ENCODE measurements at regions not wholly inside any gene's neighbourhood (a gene's known extent, or its start where the extent isn't known, plus 50 kb on each side); places are given as distances from the start of the nearest gene placed in this dataset.

GRCh38 chr5:178058321-178059012 lies 54.9 kb upstream of the N4BP3 start:
- intact Hi-C loops (cut with micrococcal nuclease; ENCODE audit: unreplicated experiment): no loop called here
- in situ Hi-C loops (cut with MboI): no loop called here
- no peak for ATAC-seq

More at GRCh38 chr5:178058321-178059012, 54.9 kb upstream of the N4BP3 start:
- no TSS peak for BruUV-seq (replicated peaks)
- POLR2A ChIA-PET: no interaction called here
- TF ChIP-seq ZBTB4 (CRISPR knock-in tag; IDR thresholded peaks at IDR 0.05): no peak
- no peak for TF ChIP-seq MEF2B (IDR thresholded peaks at IDR 0.05; ENCODE audit: partially characterized antibody, poor library complexity, severe bottlenecking)
- Histone ChIP-seq H3K9ac (ENCODE audit: control insufficient read depth, insufficient read depth, low read length) (no peak overlapping the region), H3K36me3 (ENCODE audit: control insufficient read depth in 2 of 2, insufficient read depth in 2 of 2, low read length in 1 of 2) (no peaks in the 10 kb centered on the region), H3K27ac (ENCODE audit: control insufficient read depth, insufficient read depth) (no peak overlapping the region), H3K79me2 (ENCODE audit: control insufficient read depth, insufficient read depth, low read length) (no peaks in the 10 kb centered on the region), H3K27me3 (replicated peaks in 1 of 2; ENCODE audit: control insufficient read depth in 2 of 2, insufficient read depth in 2 of 2, low read length in 1 of 2) (no peaks in the 10 kb centered on the region; a peak in 1 of 4 replicates), H2AFZ (ENCODE audit: control insufficient read depth, low read depth, low read length) (no peak overlapping the region), H3K4me2 (ENCODE audit: control insufficient read depth, insufficient read depth) (no peak overlapping the region), H4K20me1 (ENCODE audit: control insufficient read depth, insufficient read depth) (no peaks in the 10 kb centered on the region), H3K9me3 (replicated peaks; ENCODE audit: control insufficient read depth, insufficient read depth, low read length) (no peaks in the 10 kb centered on the region), H3K4me1 (ENCODE audit: control insufficient read depth, insufficient read depth, low read length) (no peaks in the 10 kb centered on the region), H3K4me3 (no peak overlapping the region)
- DNase-seq (ENCODE audit: low read depth, low spot score) (no peak), FAIRE-seq (no peak)
- SMC1A ChIA-PET (ENCODE audit: uncharacterized antibody, unreplicated experiment): no interaction called here
- CTCF ChIA-PET: interaction anchor here (1.3 kb wide), 1 partner anchor 16 kb away, joined by 3 read pairs; no protein-coding TSS in a partner anchor
- RAD21 ChIA-PET (ENCODE audit: unreplicated experiment): no interaction called here
- 48% methylated on average over 7 of the region's 7 CpGs for WGBS (ENCODE audit: insufficient coverage, insufficient replicate concordance, low lambda C conversion rate, missing lambda C conversion rate)

Data from GM12878 (cell line).